DOHH2 (cell line): ENCODE measurements at regions not wholly inside any gene's neighbourhood (a gene's known extent, or its start where the extent isn't known, plus 50 kb on each side); places are given as distances from the start of the nearest gene placed in this dataset.

Experiments used
- H3F3A ChIP-seq: fragments of 200-600 bp; sonication (generic), shearing (Covaris generic); 2 replicates; pipeline ENCODE4 v1.6.0; 2016; ENCODE audit warnings: antibody characterized with exemption, mild to moderate bottlenecking; ENCODE audit not compliant: control insufficient read depth, insufficient read depth
- H3K27ac ChIP-seq: fragments of 200-600 bp; sonication (generic); 2 replicates; pipeline ENCODE4 v1.5.1; 2014; ENCODE audit warnings: low read depth, mild to moderate bottlenecking, low read length, moderate library complexity
- H3K27me3 ChIP-seq: fragments of 200-600 bp; sonication (generic); 2 replicates; pipeline ENCODE4 v1.6.1; 2014; ENCODE audit warnings: mild to moderate bottlenecking, low read length, mixed read lengths; ENCODE audit not compliant: control insufficient read depth
- H3K36me3 ChIP-seq: fragments of 200-600 bp; sonication (generic); 2 replicates; pipeline ENCODE4 v1.6.1; 2014; ENCODE audit warnings: mild to moderate bottlenecking, low read length, moderate library complexity, mixed read lengths; ENCODE audit not compliant: control insufficient read depth
- H3K4me1 ChIP-seq: fragments of 200-600 bp; sonication (generic); 2 replicates; pipeline ENCODE4 v1.6.1; 2014; ENCODE audit warnings: mild to moderate bottlenecking, low read length, mixed read lengths; ENCODE audit not compliant: control insufficient read depth
- H3K4me2 ChIP-seq: fragments of 200-600 bp; sonication (generic); 2 replicates; pipeline ENCODE4 v1.6.0; 2014; ENCODE audit warnings: mild to moderate bottlenecking, low read length, moderate library complexity
- H3K4me3 ChIP-seq: fragments of 200-600 bp; sonication (generic); 2 replicates; pipeline ENCODE4 v1.5.1; 2014; ENCODE audit warnings: mild to moderate bottlenecking, low read length, mixed read lengths
- H3K79me2 ChIP-seq: fragments of 200-600 bp; sonication (generic); 2 replicates; pipeline ENCODE4 v1.6.1; 2014; ENCODE audit warnings: mild to moderate bottlenecking, low read length, mixed read lengths; ENCODE audit not compliant: control insufficient read depth
- H3K9me2 ChIP-seq: fragments of 200-600 bp; sonication (generic); replicated peaks from 2 replicates; pipeline ENCODE4 v1.6.1; 2014; ENCODE audit warnings: mild to moderate bottlenecking, low read length, mixed read lengths; ENCODE audit not compliant: control insufficient read depth
- H3K9me3 ChIP-seq: fragments of 200-600 bp; sonication (generic); 2 replicates; pipeline ENCODE4 v1.6.1; 2014; ENCODE audit warnings: antibody characterized with exemption, low read length, mixed read lengths; ENCODE audit not compliant: control insufficient read depth, insufficient read depth
- H4K20me1 ChIP-seq: fragments of 200-600 bp; sonication (generic); 2 replicates; pipeline ENCODE4 v1.6.0; 2014; ENCODE audit warnings: low read depth, mild to moderate bottlenecking, antibody characterized with exemption, low read length, moderate library complexity; ENCODE audit not compliant: control insufficient read depth, insufficient read depth
- EZH2phosphoT487 ChIP-seq: fragments of 200-600 bp; sonication (generic); IDR thresholded peaks from 2 replicates; pipeline ENCODE4 v1.6.1; 2017; ENCODE audit warnings: borderline replicate concordance, mild to moderate bottlenecking, antibody characterized with exemption, low read length, moderate library complexity, mixed read lengths
- TF ChIP-seq, protein P1 (sequence below): fragments of 200-600 bp; sonication (generic); IDR thresholded peaks from one replicate; pipeline ENCODE4 v1.5.1; 2014; ENCODE audit warnings: antibody characterized with exemption, mild to moderate bottlenecking, low read depth, low read length; ENCODE audit not compliant: poor library complexity, severe bottlenecking

- H3K79me2 ChIP-seq, result no peaks in the 10 kb centered on the region
- H3K36me3 ChIP-seq, result no peaks in the 10 kb centered on the region
- H3F3A ChIP-seq, result no peaks in the 10 kb centered on the region
- no peaks in the 10 kb centered on the region for H4K20me1 ChIP-seq
- H3K27me3 ChIP-seq, result 0 out of 2 replicates have a peak, but pooled peaks cover 4% of the 10 kb centered on the region
- no peaks in the 10 kb centered on the region for H3K4me1 ChIP-seq
- no peak overlapping the region for H3K27ac ChIP-seq
- no peaks in the 10 kb centered on the region for H3K9me2 ChIP-seq
- H3K9me3 ChIP-seq, result no peaks in the 10 kb centered on the region
- H3K4me2 ChIP-seq, result no peak overlapping the region
- TF ChIP-seq, protein P1, sequence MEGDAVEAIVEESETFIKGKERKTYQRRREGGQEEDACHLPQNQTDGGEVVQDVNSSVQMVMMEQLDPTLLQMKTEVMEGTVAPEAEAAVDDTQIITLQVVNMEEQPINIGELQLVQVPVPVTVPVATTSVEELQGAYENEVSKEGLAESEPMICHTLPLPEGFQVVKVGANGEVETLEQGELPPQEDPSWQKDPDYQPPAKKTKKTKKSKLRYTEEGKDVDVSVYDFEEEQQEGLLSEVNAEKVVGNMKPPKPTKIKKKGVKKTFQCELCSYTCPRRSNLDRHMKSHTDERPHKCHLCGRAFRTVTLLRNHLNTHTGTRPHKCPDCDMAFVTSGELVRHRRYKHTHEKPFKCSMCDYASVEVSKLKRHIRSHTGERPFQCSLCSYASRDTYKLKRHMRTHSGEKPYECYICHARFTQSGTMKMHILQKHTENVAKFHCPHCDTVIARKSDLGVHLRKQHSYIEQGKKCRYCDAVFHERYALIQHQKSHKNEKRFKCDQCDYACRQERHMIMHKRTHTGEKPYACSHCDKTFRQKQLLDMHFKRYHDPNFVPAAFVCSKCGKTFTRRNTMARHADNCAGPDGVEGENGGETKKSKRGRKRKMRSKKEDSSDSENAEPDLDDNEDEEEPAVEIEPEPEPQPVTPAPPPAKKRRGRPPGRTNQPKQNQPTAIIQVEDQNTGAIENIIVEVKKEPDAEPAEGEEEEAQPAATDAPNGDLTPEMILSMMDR, result no peak
- no peak for TF ChIP-seq EZH2phosphoT487
- H3K4me3 ChIP-seq, result no peak overlapping the region
Measured at GRCh38 chr7:18208921-18209320, 181.3 kb upstream of the PRPS1L1 start.

DNA sequence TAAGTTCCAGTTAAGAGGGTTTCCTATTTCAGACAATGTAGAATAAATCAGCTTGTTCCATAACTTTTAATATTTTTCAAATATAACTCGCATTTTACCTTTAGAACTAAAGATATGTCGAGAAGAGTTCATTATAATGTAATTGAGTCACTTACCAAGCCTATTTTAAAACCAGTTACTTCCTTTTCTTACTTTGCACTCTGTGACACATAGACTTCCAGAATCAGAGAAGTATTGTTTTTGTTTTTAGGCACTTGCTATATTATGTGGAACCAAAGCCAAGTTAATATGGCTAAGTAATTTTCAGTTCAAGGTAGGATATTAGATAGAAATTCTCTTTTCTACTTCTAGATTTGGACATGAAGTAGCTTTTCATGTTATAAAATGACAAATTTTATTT is 182.7 kb upstream of the PRPS1L1 start:
- H3K27ac ChIP-seq, result no peak overlapping the region
- no peaks in the 10 kb centered on the region for H3K36me3 ChIP-seq
- H3K79me2 ChIP-seq, result no peaks in the 10 kb centered on the region
- no peaks in the 10 kb centered on the region for H3K4me1 ChIP-seq
- H3K9me3 ChIP-seq, result no peaks in the 10 kb centered on the region
- no peak overlapping the region for H3K4me3 ChIP-seq
- no peak overlapping the region for H3K4me2 ChIP-seq
- 0 out of 2 replicates have a peak, but pooled peaks cover 4% of the 10 kb centered on the region for H3K27me3 ChIP-seq
- H3K9me2 ChIP-seq, result no peaks in the 10 kb centered on the region
- H3F3A ChIP-seq, result no peaks in the 10 kb centered on the region
- TF ChIP-seq EZH2phosphoT487, result no peak
- TF ChIP-seq, protein P1, result no peak
- no peaks in the 10 kb centered on the region for H4K20me1 ChIP-seq

DNA sequence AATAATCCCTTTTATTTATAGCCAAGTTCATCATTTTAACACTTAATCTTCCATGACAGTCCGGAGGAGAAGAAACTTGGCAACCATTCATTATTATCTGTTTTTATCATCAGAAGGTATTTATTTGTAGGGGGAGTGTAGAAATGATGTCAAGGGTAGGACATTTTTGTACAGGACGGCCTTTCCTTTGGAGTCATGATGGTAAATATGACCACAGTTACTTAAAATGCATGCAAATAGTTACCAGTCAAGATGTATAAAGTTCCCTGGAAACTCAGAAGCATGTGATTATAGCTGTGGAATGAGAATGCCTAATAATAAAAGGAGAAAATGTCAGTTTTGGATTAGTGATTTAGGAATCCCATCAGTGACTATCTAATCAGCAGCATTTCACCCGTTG is 183.1 kb upstream of the PRPS1L1 start:
- TF ChIP-seq EZH2phosphoT487, result no peak
- TF ChIP-seq, protein P1, result no peak
- no peaks in the 10 kb centered on the region for H3K9me2 ChIP-seq
- H3K4me1 ChIP-seq, result no peaks in the 10 kb centered on the region
- H3K79me2 ChIP-seq, result no peaks in the 10 kb centered on the region
- no peaks in the 10 kb centered on the region for H3K9me3 ChIP-seq
- H3K4me2 ChIP-seq, result no peak overlapping the region
- no peaks in the 10 kb centered on the region for H3K36me3 ChIP-seq
- no peak overlapping the region for H3K27ac ChIP-seq
- no peak overlapping the region for H3K4me3 ChIP-seq
- H4K20me1 ChIP-seq, result no peaks in the 10 kb centered on the region
- H3K27me3 ChIP-seq, result 0 out of 2 replicates have a peak, but pooled peaks cover 4% of the 10 kb centered on the region
- no peaks in the 10 kb centered on the region for H3F3A ChIP-seq
